ENCODE measurements at regions not wholly inside any gene's neighbourhood (a gene's known extent, or its start where the extent isn't known, plus 50 kb on each side); places are given as distances from the start of the nearest gene placed in this dataset.

- no peak overlapping the region for H3K4me3 ChIP-seq
- no peaks in the 10 kb centered on the region for H3K4me1 ChIP-seq
- DNase-seq (no peak), ATAC-seq (ENCODE audit: low FRiP score in 2 of 2) (no peak)
- no peaks in the 10 kb centered on the region for H3K9me3 ChIP-seq
- no peaks in the 10 kb centered on the region for H3K36me3 ChIP-seq
- TF ChIP-seq POLR2AphosphoS5 (IDR thresholded peaks at IDR 0.05) (no peak), POLR2A (IDR thresholded peaks at IDR 0.05) (no peak)
- WGBS, 2 donors, result 82 to 84% methylated on average over 4 of the region's 4 CpGs
- no peak overlapping the region for H3K27ac ChIP-seq
- H3K27me3 ChIP-seq, result no peaks in the 10 kb centered on the region
Measured at GRCh38 chr3:139291276-139292051, 52.4 kb upstream of the MRPS22 start.

GRCh38 chr3:139292192-139292591 is 51.6 kb upstream of the MRPS22 start:
- no peak for ATAC-seq (ENCODE audit: low FRiP score in 2 of 2)
- H3K27ac ChIP-seq, result no peak overlapping the region

GRCh38 chr3:139292711-139293664 is 50.8 kb upstream of the MRPS22 start:
- TF ChIP-seq CTCF (IDR thresholded peaks at IDR 0.05) (no peak), EP300 (IDR thresholded peaks at IDR 0.05) (no peak), POLR2A (IDR thresholded peaks at IDR 0.05) (no peak), POLR2AphosphoS5 (IDR thresholded peaks at IDR 0.05) (no peak)
- DNase-seq (no peak), ATAC-seq (ENCODE audit: low FRiP score in 2 of 2) (no peak)
- H3K27me3 ChIP-seq, result no peaks in the 10 kb centered on the region
- H3K4me3 ChIP-seq, result no peak overlapping the region
- H3K4me1 ChIP-seq, result no peaks in the 10 kb centered on the region
- H3K27ac ChIP-seq, result no peak overlapping the region
- WGBS, 2 donors, result 60 to 61% methylated on average over 15 of the region's 15 CpGs
- H3K36me3 ChIP-seq, result no peaks in the 10 kb centered on the region
- no peaks in the 10 kb centered on the region for H3K9me3 ChIP-seq

More at GRCh38 chr3:139292192-139292591, 51.6 kb upstream of the MRPS22 start:
- DNase-seq, result no peak
- TF ChIP-seq POLR2A (IDR thresholded peaks at IDR 0.05) (no peak), POLR2AphosphoS5 (IDR thresholded peaks at IDR 0.05) (no peak), EP300 (IDR thresholded peaks at IDR 0.05) (no peak), CTCF (IDR thresholded peaks at IDR 0.05) (no peak)
- Histone ChIP-seq H3K27me3 (no peaks in the 10 kb centered on the region), H3K9me3 (no peaks in the 10 kb centered on the region), H3K4me3 (no peak overlapping the region), H3K4me1 (no peaks in the 10 kb centered on the region), H3K36me3 (no peaks in the 10 kb centered on the region)
- WGBS, 2 donors, result 71 to 81% methylated on average over 7 of the region's 7 CpGs

- no peak overlapping the region for H3K4me3 ChIP-seq
- no peak for TF ChIP-seq CTCF (IDR thresholded peaks at IDR 0.05)
- TF ChIP-seq EP300 (IDR thresholded peaks at IDR 0.05), result no peak
- TF ChIP-seq POLR2A (IDR thresholded peaks at IDR 0.05), result no peak
- no peak for TF ChIP-seq POLR2AphosphoS5 (IDR thresholded peaks at IDR 0.05)
- WGBS, 2 donors, result 82 to 85% methylated on average over 2 of the region's 2 CpGs
- DNase-seq (no peak), ATAC-seq (ENCODE audit: low FRiP score in 2 of 2) (no peak)
- no peak overlapping the region for H3K27ac ChIP-seq
- no peaks in the 10 kb centered on the region for H3K9me3 ChIP-seq
- no peaks in the 10 kb centered on the region for H3K36me3 ChIP-seq
- no peaks in the 10 kb centered on the region for H3K27me3 ChIP-seq
- no peaks in the 10 kb centered on the region for H3K4me1 ChIP-seq
Measured at GRCh38 chr3:139293665-139294023, 50.2 kb upstream of the MRPS22 start.

All from upper lobe of left lung (tissue), 6 donors.